ENCODE measurements at regions not wholly inside any gene's neighbourhood (a gene's known extent, or its start where the extent isn't known, plus 50 kb on each side); places are given as distances from the start of the nearest gene placed in this dataset.

DNA sequence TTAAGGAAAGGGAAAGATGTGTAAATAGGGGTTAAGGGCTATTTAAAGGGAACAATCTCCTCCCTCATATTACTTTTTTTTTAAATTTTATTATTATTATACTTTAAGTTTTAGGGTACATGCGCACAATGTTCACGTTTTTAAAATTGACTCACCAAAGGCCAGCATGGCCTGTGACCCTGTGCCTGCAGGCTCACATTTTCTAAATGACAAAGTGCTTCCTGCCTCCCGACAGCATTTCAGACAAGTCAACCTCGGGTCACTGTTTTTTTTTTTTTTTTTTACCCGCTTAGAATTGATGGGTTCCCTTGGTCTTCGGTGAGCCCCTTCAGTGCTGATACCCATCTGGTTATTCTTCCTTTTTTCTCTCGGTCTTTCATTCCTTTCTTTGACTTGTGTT lies 70.4 kb upstream of the SCAF4 start:
- no peak for DNase-seq
- Histone ChIP-seq H3K9ac (no peak overlapping the region), H3F3A (replicated peaks; ENCODE audit: insufficient read depth) (no peaks in the 10 kb centered on the region), H3K9me3 (no peaks in the 10 kb centered on the region), H3K27ac (ENCODE audit: low read depth in 2 of 2, low read length in 1 of 2) (no peak overlapping the region), H3K4me3 (ENCODE audit: low read depth in 2 of 2, low read length in 1 of 2) (no peak overlapping the region), H3K4me1 (ENCODE audit: control insufficient read depth in 1 of 2, insufficient read depth in 2 of 2, low read depth in 1 of 2, low read length in 1 of 2) (no peaks in the 10 kb centered on the region; a peak in 1 of 4 replicates), H2AFZ (ENCODE audit: low read depth) (no peak overlapping the region), H3K79me2 (ENCODE audit: insufficient read depth) (no peaks in the 10 kb centered on the region), H3K4me2 (no peak overlapping the region), H4K20me1 (ENCODE audit: insufficient read depth) (no peaks in the 10 kb centered on the region), H3K9me2 (no peaks in the 10 kb centered on the region), H3K27me3 (ENCODE audit: insufficient read depth) (no peaks in the 10 kb centered on the region), H3K36me3 (replicated peaks in 1 of 2; ENCODE audit: control insufficient read depth in 1 of 2, insufficient read depth in 2 of 2, low read length in 1 of 2) (no peaks in the 10 kb centered on the region)
- ChIA-PET CTCF (no interaction called here), POLR2A (no interaction called here)
- 62% methylated on average over 7 of the region's 7 CpGs for WGBS (ENCODE audit: low lambda C conversion rate)
- TF ChIP-seq TAF1 (IDR thresholded peaks at IDR 0.05; ENCODE audit: borderline replicate concordance, low read depth, low read length): no peak

DNA sequence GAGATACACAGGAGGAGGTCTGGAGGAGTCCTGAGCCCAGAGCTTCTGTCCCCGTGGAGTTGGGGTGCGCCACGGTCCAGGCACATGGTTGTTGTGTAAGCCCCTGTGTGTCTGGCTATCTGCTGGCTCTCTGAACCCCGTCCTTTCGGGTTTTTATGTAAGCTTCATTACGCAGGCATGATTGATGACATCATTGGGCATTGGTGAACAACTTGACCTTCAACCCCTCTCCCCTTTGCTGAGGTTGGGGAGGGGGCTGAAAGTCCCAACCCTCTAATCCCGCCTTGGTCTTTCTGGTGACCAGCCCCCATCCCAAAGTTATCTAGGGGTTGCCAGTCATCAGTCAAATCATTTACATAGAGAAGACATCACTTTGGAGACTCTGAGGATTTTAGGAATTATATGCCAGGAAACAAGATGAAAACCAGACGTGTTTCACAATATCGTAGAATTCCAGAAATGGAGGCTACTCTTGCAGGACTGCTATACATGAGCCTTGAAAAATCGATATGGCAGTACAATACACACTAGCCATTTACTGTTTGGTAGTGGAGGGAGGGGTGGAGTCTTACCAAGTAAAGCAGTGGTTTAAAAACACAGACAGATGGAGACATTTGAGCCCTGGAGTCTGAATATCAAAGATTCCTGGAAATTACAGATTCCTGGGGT lies 69.8 kb upstream of the SCAF4 start:
- POLR2A ChIA-PET: no interaction called here
- H3K4me2 ChIP-seq: no peak overlapping the region

More for the DNA sequence above, 69.8 kb upstream of the SCAF4 start:
- Histone ChIP-seq H3F3A (replicated peaks; ENCODE audit: insufficient read depth) (no peaks in the 10 kb centered on the region), H3K9ac (no peak overlapping the region), H3K27ac (ENCODE audit: low read depth in 2 of 2, low read length in 1 of 2) (no peak overlapping the region), H3K9me2 (no peaks in the 10 kb centered on the region), H3K9me3 (no peaks in the 10 kb centered on the region), H3K4me3 (ENCODE audit: low read depth in 2 of 2, low read length in 1 of 2) (no peak overlapping the region), H3K79me2 (ENCODE audit: insufficient read depth) (no peaks in the 10 kb centered on the region), H3K36me3 (replicated peaks in 1 of 2; ENCODE audit: control insufficient read depth in 1 of 2, insufficient read depth in 2 of 2, low read length in 1 of 2) (no peaks in the 10 kb centered on the region), H3K4me1 (ENCODE audit: control insufficient read depth in 1 of 2, insufficient read depth in 2 of 2, low read depth in 1 of 2, low read length in 1 of 2) (no peaks in the 10 kb centered on the region; a peak in 1 of 4 replicates), H2AFZ (ENCODE audit: low read depth) (no peak overlapping the region), H4K20me1 (ENCODE audit: insufficient read depth) (no peaks in the 10 kb centered on the region), H3K27me3 (ENCODE audit: insufficient read depth) (no peaks in the 10 kb centered on the region)
- WGBS (ENCODE audit: low lambda C conversion rate): 53% methylated on average over 10 of the region's 10 CpGs
- TF ChIP-seq, protein P1, sequence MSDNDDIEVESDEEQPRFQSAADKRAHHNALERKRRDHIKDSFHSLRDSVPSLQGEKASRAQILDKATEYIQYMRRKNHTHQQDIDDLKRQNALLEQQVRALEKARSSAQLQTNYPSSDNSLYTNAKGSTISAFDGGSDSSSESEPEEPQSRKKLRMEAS (IDR thresholded peaks at IDR 0.05; ENCODE audit: low read depth): no peak
- TF ChIP-seq EZH2phosphoT487 (IDR thresholded peaks at IDR 0.05; ENCODE audit: borderline replicate concordance, low read depth): no peak
- TF ChIP-seq ELF1 (IDR thresholded peaks at IDR 0.05): no peak
- TF ChIP-seq, protein P2, sequence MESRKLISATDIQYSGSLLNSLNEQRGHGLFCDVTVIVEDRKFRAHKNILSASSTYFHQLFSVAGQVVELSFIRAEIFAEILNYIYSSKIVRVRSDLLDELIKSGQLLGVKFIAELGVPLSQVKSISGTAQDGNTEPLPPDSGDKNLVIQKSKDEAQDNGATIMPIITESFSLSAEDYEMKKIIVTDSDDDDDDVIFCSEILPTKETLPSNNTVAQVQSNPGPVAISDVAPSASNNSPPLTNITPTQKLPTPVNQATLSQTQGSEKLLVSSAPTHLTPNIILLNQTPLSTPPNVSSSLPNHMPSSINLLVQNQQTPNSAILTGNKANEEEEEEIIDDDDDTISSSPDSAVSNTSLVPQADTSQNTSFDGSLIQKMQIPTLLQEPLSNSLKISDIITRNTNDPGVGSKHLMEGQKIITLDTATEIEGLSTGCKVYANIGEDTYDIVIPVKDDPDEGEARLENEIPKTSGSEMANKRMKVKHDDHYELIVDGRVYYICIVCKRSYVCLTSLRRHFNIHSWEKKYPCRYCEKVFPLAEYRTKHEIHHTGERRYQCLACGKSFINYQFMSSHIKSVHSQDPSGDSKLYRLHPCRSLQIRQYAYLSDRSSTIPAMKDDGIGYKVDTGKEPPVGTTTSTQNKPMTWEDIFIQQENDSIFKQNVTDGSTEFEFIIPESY (IDR thresholded peaks at IDR 0.05; ENCODE audit: borderline replicate concordance, low read depth): no peak
- TF ChIP-seq RFX5 (IDR thresholded peaks at IDR 0.05; ENCODE audit: low read length): no peak
- TF ChIP-seq CHD2 (IDR thresholded peaks at IDR 0.05; ENCODE audit: low read length, partially characterized antibody): no peak
- no peak for TF ChIP-seq FOSL2 (IDR thresholded peaks at IDR 0.05; ENCODE audit: borderline replicate concordance, low read depth)
- no peak for TF ChIP-seq RCOR1 (IDR thresholded peaks at IDR 0.05; ENCODE audit: low read length)
- TF ChIP-seq TAF1 (IDR thresholded peaks at IDR 0.05; ENCODE audit: borderline replicate concordance, low read depth, low read length): no peak
- TF ChIP-seq, protein P3, sequence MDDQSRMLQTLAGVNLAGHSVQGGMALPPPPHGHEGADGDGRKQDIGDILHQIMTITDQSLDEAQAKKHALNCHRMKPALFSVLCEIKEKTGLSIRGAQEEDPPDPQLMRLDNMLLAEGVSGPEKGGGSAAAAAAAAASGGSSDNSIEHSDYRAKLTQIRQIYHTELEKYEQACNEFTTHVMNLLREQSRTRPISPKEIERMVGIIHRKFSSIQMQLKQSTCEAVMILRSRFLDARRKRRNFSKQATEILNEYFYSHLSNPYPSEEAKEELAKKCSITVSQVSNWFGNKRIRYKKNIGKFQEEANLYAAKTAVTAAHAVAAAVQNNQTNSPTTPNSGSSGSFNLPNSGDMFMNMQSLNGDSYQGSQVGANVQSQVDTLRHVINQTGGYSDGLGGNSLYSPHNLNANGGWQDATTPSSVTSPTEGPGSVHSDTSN (IDR thresholded peaks at IDR 0.05): no peak
- TF ChIP-seq SIN3A (IDR thresholded peaks at IDR 0.05; ENCODE audit: borderline replicate concordance, low read depth, low read length): no peak
- TF ChIP-seq, protein P4, sequence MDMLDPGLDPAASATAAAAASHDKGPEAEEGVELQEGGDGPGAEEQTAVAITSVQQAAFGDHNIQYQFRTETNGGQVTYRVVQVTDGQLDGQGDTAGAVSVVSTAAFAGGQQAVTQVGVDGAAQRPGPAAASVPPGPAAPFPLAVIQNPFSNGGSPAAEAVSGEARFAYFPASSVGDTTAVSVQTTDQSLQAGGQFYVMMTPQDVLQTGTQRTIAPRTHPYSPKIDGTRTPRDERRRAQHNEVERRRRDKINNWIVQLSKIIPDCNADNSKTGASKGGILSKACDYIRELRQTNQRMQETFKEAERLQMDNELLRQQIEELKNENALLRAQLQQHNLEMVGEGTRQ (IDR thresholded peaks at IDR 0.05; ENCODE audit: borderline replicate concordance, low read depth, low read length): no peak
- no peak for TF ChIP-seq EP300 (IDR thresholded peaks at IDR 0.05; ENCODE audit: borderline replicate concordance in 1 of 2, low read depth in 1 of 2, low read length in 1 of 2)
- TF ChIP-seq, protein P5, sequence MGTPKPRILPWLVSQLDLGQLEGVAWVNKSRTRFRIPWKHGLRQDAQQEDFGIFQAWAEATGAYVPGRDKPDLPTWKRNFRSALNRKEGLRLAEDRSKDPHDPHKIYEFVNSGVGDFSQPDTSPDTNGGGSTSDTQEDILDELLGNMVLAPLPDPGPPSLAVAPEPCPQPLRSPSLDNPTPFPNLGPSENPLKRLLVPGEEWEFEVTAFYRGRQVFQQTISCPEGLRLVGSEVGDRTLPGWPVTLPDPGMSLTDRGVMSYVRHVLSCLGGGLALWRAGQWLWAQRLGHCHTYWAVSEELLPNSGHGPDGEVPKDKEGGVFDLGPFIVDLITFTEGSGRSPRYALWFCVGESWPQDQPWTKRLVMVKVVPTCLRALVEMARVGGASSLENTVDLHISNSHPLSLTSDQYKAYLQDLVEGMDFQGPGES (IDR thresholded peaks at IDR 0.05; ENCODE audit: low read depth, low read length): no peak
- no peak for TF ChIP-seq FOXM1 (IDR thresholded peaks at IDR 0.05; ENCODE audit: low read depth)
- TF ChIP-seq NRF1 (IDR thresholded peaks at IDR 0.05; ENCODE audit: low read depth, low read length): no peak
- TF ChIP-seq, protein P6, sequence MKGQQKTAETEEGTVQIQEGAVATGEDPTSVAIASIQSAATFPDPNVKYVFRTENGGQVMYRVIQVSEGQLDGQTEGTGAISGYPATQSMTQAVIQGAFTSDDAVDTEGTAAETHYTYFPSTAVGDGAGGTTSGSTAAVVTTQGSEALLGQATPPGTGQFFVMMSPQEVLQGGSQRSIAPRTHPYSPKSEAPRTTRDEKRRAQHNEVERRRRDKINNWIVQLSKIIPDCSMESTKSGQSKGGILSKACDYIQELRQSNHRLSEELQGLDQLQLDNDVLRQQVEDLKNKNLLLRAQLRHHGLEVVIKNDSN (IDR thresholded peaks at IDR 0.05; ENCODE audit: borderline replicate concordance, low read depth): no peak
- no peak for TF ChIP-seq SMC3 (IDR thresholded peaks at IDR 0.05; ENCODE audit: low read depth, low read length)
- TF ChIP-seq POLR2AphosphoS5 (IDR thresholded peaks at IDR 0.05; ENCODE audit: low read depth, low read length): no peak
- no peak for TF ChIP-seq GATA2 (CRISPR knock-in tag; IDR thresholded peaks at IDR 0.05)
- DNase-seq: no peak
- CTCF ChIA-PET: no interaction called here
